ENCODE measurements at regions not wholly inside any gene's neighbourhood (a gene's known extent, or its start where the extent isn't known, plus 50 kb on each side); places are given as distances from the start of the nearest gene placed in this dataset.
"Not testable (repeated sequence)": the region's sequence is repeated elsewhere in the genome, so short reads cannot be mapped to it uniquely, and the experiment has no call there.

GRCh38 chr13:63774133-63774532, 2358.5 kb upstream of the PCDH20 start:
- no peak for TF ChIP-seq ZNF274 (IDR thresholded peaks at IDR 0.05; ENCODE audit: low read depth, low read length)
- H3K4me3 ChIP-seq (ENCODE audit: low read length) = no peak overlapping the region

- no peak overlapping the region for H3K4me3 ChIP-seq (ENCODE audit: low read length)
- TF ChIP-seq ZNF274 (IDR thresholded peaks at IDR 0.05; ENCODE audit: low read depth, low read length) = no peak
These were observed 2357.8 kb upstream of the PCDH20 start for GRCh38 chr13:63773476-63773875.

- not testable (repeated sequence) for H3K4me3 ChIP-seq (ENCODE audit: low read length)
These were observed 2342.0 kb upstream of the PCDH20 start for GRCh38 chr13:63757683-63758082.

GRCh38 chr13:63749857-63750256, 2334.2 kb upstream of the PCDH20 start:
- H3K4me3 ChIP-seq (ENCODE audit: low read length) = not testable (repeated sequence)

GRCh38 chr13:63741814-63742101, 2326.1 kb upstream of the PCDH20 start:
- H3K4me3 ChIP-seq (ENCODE audit: low read length) = not testable (repeated sequence)

GRCh38 chr13:63741029-63741813, 2325.6 kb upstream of the PCDH20 start:
- TF ChIP-seq ZNF274 (IDR thresholded peaks at IDR 0.05; ENCODE audit: low read depth, low read length) = no peak
- no peak overlapping the region for H3K4me3 ChIP-seq (ENCODE audit: low read length)

GRCh38 chr13:63739112-63739735, 2323.6 kb upstream of the PCDH20 start:
- H3K4me3 ChIP-seq (ENCODE audit: low read length) = not testable (repeated sequence)

- no peak overlapping the region for H3K4me3 ChIP-seq (ENCODE audit: low read length)
- TF ChIP-seq ZNF274 (IDR thresholded peaks at IDR 0.05; ENCODE audit: low read depth, low read length) = no peak
These were observed 2321.8 kb upstream of the PCDH20 start for GRCh38 chr13:63737418-63737817.

- no peak overlapping the region for H3K4me3 ChIP-seq (ENCODE audit: low read length)
- TF ChIP-seq ZNF274 (IDR thresholded peaks at IDR 0.05; ENCODE audit: low read depth, low read length) = no peak
These were observed 2316.2 kb upstream of the PCDH20 start for GRCh38 chr13:63731896-63732295.

GRCh38 chr13:63712159-63712558, 2296.5 kb upstream of the PCDH20 start:
- H3K4me3 ChIP-seq (ENCODE audit: low read length) = not testable (repeated sequence)

- TF ChIP-seq ZNF274 (IDR thresholded peaks at IDR 0.05; ENCODE audit: low read depth, low read length) = no peak
- no peak overlapping the region for H3K4me3 ChIP-seq (ENCODE audit: low read length)
These were observed 2291.1 kb upstream of the PCDH20 start for GRCh38 chr13:63706751-63707150.

GRCh38 chr13:63704521-63704920, 2288.9 kb upstream of the PCDH20 start:
- no peak overlapping the region for H3K4me3 ChIP-seq (ENCODE audit: low read length)
- no peak for TF ChIP-seq ZNF274 (IDR thresholded peaks at IDR 0.05; ENCODE audit: low read depth, low read length)

- H3K4me3 ChIP-seq (ENCODE audit: low read length) = no peak overlapping the region
- TF ChIP-seq ZNF274 (IDR thresholded peaks at IDR 0.05; ENCODE audit: low read depth, low read length) = no peak
These were observed 2284.7 kb upstream of the PCDH20 start for GRCh38 chr13:63700350-63700749.

GRCh38 chr13:63699948-63700347, 2284.3 kb upstream of the PCDH20 start:
- H3K4me3 ChIP-seq (ENCODE audit: low read length) = no peak overlapping the region
- no peak for TF ChIP-seq ZNF274 (IDR thresholded peaks at IDR 0.05; ENCODE audit: low read depth, low read length)

GRCh38 chr13:63696055-63696454, 2280.4 kb upstream of the PCDH20 start:
- no peak overlapping the region for H3K4me3 ChIP-seq (ENCODE audit: low read length)
- TF ChIP-seq ZNF274 (IDR thresholded peaks at IDR 0.05; ENCODE audit: low read depth, low read length) = no peak

GRCh38 chr13:63693696-63694095, 2278.0 kb upstream of the PCDH20 start:
- no peak overlapping the region for H3K4me3 ChIP-seq (ENCODE audit: low read length)
- TF ChIP-seq ZNF274 (IDR thresholded peaks at IDR 0.05; ENCODE audit: low read depth, low read length) = no peak
